ENCODE measurements at regions not wholly inside any gene's neighbourhood (a gene's known extent, or its start where the extent isn't known, plus 50 kb on each side); places are given as distances from the start of the nearest gene placed in this dataset.
"Not testable (repeated sequence)": the region's sequence is repeated elsewhere in the genome, so short reads cannot be mapped to it uniquely, and the experiment has no call there.

DNA sequence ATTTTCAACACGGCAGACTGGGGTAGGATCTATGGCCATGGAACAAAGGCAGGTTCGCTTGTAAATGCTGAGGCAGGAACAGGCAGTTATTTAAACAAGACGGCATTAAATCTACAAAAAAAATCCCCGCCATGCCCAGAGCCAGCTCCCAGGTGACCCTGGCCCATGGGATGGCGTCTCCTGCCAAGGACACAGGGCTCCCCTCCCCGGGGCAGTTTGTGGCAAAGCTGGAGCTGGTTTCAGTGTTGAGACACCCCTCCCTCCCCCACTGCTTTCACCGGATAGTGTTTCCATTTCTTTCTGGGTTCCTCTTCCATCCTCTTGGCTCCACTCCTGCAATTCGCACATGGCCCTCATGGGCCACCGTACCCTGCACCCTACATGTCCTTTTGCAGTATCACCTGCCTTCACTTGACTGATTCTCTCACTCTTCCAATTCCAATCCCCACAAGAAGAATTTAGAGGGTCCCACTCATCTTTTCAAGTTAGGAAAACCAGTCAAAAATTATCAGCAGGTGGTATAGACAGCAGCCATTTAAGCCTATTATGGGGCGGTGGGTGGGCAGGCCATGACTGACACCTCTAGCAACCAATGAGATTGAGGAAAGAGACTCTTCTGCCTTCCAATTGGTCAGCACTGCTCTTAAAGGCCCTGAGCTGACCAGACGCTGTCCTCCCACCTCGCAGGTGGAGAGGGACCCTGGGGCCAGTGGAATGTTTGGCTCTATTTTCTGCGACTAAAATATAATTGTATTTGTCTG, 52.0 kb downstream of the OLIG1 start:
- no peak for DNase-seq

DNA sequence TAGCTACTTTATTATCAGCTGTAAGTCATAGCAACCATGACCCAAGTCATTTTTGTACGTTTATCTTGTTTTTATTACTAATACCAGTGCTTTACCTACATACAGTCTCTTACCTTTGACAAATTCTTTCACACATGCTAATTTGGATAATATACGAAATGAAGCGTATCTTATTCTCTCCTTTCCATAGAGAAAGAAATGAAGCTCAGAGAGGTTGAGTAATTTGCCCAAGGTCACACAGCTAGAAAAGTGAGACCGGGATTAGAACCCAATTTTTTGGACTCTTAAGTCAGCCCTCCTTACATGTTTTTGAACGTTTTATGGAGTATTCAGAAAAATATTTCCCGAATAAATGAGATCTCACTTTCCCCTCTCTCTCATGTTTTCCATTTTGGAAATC, 52.6 kb downstream of the OLIG1 start:
- DNase-seq, result no peak

DNA sequence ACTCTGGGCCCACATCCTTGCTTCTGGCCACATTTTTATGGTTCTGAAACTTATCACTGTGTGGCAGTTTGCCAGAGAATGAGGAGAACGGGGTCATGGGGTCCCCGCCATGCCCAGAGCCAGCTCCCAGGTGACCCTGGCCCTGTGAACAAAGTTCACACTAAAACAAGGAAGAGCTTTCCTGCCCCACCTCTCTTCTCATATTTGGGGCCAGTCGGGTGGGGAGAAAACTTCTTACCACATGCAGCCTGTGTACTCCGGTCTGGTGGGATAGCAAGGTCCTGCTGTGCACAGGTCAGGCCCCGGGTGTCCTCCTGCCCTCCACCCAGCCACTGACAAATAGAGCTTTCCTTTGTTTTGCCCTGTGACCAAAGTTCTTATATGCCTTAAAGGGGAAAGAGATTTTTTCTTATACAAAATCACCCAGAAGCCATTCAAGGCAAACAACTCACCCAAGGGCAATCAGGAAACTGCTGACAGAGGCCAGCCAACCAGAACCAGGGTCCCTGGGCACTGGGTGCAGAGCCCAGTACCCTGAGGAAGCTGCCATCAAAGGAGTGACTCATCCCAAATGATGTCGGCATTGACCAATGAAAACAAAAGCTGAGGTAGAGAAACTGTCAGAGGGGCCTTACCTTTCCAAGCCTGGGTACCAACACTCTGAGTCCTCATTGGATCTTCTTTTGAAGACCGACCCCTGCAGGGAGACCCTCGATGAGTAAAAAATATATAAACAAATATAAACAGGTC, 53.6 kb downstream of the OLIG1 start:
- DNase-seq, result no peak

DNA sequence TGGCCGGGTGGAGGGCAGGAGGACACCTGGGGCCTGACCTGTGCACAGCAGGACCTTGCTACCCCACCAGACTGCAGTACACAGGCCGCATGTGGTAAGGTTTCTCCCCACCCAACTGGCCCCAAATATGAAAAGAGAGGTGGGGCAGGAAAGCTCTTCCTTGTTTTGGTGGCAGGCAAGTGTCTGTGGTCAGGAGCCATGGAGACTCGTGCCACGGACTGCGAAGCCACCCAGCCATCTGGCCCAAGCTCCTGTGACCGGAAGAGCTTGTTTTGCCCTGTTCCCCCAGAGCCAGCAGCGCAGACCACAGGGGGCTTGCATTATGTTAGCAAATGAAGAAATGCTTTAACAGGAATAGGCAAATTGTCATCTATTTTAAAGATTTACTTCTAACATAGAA, 54.9 kb downstream of the OLIG1 start:
- no peak for DNase-seq

- no peak for DNase-seq
Measured at GRCh38 chr21:33125680-33126375, 55.9 kb downstream of the OLIG1 start.

- DNase-seq, result no peak
Measured at GRCh38 chr21:33126569-33126968, 56.6 kb downstream of the OLIG1 start.

DNA sequence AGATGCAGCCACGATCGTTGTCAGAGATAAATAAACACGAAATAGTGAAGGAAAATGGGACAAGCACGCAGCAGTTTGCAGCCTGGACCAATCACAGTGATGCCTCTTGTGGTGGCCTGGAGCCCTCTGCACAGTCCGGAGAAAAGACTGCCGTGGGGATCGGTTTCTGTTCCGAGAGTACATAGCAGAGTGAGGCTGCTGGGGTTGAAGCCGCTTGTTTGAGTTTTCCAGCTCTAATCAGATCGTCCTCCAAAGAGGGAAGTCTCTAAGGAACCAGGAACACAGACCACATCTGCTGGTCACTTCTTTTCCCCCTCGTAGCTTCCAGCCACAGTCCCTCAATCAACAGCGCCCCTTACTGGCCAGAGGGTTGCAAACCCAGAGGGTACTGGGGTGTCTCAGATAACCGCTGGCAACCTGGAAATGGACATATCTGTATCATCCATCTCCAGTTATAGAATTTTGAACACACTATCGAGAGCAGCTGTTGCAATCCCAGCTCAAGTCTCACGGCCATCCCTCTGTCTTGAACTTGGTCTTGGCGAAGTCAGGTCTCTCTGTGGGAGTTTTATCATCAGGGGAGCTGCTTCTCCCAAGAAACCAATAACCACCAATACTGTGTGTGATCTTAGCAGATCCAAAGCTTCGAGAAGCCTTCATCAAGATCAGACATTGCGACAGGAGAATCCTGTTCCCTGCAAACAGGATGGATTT, 57.4 kb downstream of the OLIG1 start:
- peak; percentile 34 for DNase-seq

DNA sequence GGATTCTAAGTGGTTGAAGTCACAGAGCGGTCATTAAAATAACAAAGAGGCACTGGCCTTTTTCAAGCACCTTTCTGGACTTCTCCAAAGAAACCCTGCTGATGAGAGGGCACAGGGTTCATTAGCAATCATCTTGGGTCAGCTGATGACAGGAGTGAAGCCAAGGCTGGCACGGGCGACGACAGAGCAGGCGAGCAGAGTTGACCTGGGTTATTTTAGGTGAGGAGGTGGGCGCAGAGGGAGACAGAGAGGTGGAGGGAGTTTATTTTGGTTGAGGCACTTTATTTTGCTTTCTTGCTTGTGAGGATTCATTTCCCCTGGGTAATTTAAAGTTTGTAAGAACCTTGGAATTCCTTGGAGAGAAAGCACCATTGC, 57.9 kb downstream of the OLIG1 start:
- no peak for DNase-seq

- DNase-seq, result no peak
Measured at GRCh38 chr21:33128538-33128937, 58.6 kb downstream of the OLIG1 start.

- no peak for DNase-seq
Measured at GRCh38 chr21:33132054-33132453, 62.1 kb downstream of the OLIG1 start.

DNA sequence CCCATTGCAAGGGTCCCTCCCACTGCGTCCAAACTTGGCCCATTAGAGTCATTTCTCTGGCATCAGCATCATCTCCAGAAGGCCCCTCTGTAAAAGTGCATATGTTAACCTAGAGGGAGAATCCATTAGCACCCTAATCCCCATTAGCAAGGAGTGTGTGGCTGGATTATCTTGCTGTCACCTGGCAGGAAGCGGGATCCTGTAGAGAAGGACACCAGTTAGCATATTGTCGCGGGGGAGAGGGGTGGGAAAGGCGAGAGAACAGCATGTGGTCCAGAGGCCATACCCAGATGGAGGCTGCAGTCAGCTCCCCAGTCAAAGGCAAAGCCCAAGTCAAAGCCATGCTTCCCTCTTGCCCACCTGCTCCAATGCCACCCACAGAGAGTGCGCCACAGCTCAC, 64.0 kb downstream of the OLIG1 start:
- no peak for DNase-seq

DNA sequence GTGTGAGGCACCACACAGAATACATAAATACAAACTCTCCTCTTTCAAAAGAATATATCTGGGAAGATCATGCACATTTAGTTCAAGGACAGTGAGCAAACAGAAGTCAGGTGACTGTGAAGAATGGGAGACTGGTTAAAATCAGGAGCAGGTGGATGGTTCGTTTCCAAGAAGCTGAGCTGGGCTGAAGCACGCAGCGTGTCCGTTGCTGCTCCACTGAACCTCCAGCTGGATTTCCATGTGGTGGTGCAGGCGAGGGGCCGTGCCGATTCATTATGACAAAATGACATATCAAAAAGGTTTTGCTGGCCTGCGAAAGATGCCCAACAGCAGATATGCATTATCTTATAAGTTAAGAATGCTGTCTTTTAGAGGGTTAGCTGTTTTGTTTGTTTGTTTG, 66.0 kb downstream of the OLIG1 start:
- no peak for DNase-seq

GRCh38 chr21:33136847-33137502, 67.0 kb downstream of the OLIG1 start:
- DNase-seq, result no peak

DNA sequence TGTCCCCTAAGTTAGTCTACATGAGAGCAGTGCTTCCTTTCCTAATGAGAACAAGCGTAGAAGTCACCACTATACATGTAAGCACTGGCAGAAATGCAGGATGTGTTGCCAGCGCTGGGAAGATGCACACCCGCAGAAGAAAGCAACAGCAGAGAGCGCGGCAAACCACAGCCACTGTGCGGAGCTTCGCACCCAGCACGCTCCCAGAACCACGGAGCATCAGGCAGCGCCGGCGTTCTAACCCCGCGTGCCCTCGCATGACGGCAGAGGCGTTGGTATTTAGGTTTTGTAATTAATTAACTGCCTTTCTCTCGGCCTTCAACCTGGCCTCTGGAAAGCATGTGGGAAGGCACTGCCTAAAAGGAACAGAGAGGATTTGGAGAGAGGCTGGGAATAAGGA, 69.1 kb downstream of the OLIG1 start:
- DNase-seq, result no peak

DNA sequence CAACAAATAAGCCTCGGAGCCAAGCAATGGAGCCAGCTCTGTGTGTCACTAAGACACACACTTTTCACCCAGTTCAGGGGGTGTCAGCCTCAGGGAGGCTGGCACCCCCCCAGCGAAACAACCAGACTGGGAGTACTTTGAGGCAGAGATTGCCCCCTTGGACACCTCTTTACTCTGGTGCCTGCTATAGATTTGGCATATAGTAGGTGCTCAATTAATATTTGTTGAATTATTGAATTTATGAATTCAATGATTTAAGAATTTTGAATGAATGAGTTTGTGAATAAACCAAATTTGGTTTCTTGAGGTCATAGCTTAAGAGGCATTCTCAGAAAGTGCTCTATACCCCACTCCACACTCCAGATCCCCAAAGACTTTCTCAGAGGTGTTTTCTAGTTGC, 70.3 kb downstream of the OLIG1 start:
- DNase-seq, result no peak

- DNase-seq, result no peak
Measured at GRCh38 chr21:33146467-33146866, 76.5 kb downstream of the OLIG1 start.

GRCh38 chr21:33149181-33149580, 79.2 kb downstream of the OLIG1 start:
- DNase-seq, result no peak

- DNase-seq, result not testable (repeated sequence)
Measured at GRCh38 chr21:33150968-33151367, 78.8 kb upstream of the IFNAR2 start.

- DNase-seq, result no peak
Measured at GRCh38 chr21:33151941-33152731, 77.6 kb upstream of the IFNAR2 start.

DNA sequence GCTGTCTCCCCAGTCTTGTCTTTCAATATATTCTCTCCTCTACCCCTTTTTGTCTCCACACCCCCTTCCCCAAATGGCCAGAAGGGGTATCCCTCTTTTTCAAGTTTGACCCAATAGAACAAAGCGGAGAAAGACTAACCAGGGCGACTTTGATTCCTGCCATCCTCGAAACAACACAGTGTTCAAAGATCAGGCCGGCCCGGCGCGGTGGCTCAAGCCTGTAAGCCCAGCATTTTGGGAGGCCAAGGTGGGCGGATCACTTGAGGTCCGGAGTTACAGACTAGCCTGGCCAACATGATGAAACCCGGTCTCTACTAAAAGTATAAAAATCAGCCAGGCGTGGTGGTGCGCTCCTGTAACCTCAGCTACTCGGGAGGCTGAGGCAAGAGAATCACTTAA, 77.0 kb upstream of the IFNAR2 start:
- no peak for DNase-seq

- no peak for DNase-seq
Measured at GRCh38 chr21:33155005-33155404, 74.7 kb upstream of the IFNAR2 start.

- no peak for DNase-seq
Measured at GRCh38 chr21:33155422-33155821, 74.3 kb upstream of the IFNAR2 start.

Data from NCI-H2227 treated with DMSO at 0.1 percent for 48 hours (cell line).